ENCODE measurements at regions not wholly inside any gene's neighbourhood (a gene's known extent, or its start where the extent isn't known, plus 50 kb on each side); places are given as distances from the start of the nearest gene placed in this dataset.

- H3K9me3 ChIP-seq (ENCODE audit: insufficient read depth, low read length) = no peaks in the 10 kb centered on the region
- H3K4me2 ChIP-seq (ENCODE audit: low read depth, low read length, poor library complexity, severe bottlenecking) = no peak overlapping the region
- H2AFZ ChIP-seq (ENCODE audit: low read depth, low read length, severe bottlenecking) = no peak overlapping the region
- H3K36me3 ChIP-seq (ENCODE audit: low read length) = no peaks in the 10 kb centered on the region
- no peaks in the 10 kb centered on the region for H3K79me2 ChIP-seq (ENCODE audit: insufficient read depth, low read length)
- H3K27me3 ChIP-seq (ENCODE audit: low read length) = no peaks in the 10 kb centered on the region
- H3K27ac ChIP-seq (ENCODE audit: low read depth, low read length) = no peak overlapping the region
- H3K4me3 ChIP-seq (ENCODE audit: insufficient read depth, low read length, poor library complexity, severe bottlenecking) = no peak overlapping the region
- H3F3A ChIP-seq (ENCODE audit: insufficient read depth) = no peaks in the 10 kb centered on the region
- H3K9ac ChIP-seq (ENCODE audit: low read length) = no peak overlapping the region
- no peaks in the 10 kb centered on the region for H3K9me2 ChIP-seq (replicated peaks; ENCODE audit: insufficient read depth, low read length)
- no peaks in the 10 kb centered on the region for H4K20me1 ChIP-seq (ENCODE audit: low read depth, low read length)
- TF ChIP-seq CTCF (IDR thresholded peaks at IDR 0.05; ENCODE audit: insufficient read depth, low read length, poor library complexity, severe bottlenecking) (no peak), EZH2phosphoT487 (conservative IDR thresholded peaks at IDR 0.05; ENCODE audit: low read length) (no peak)
These were observed 317.2 kb downstream of the PDGFC start for GRCh38 chr4:156654410-156654809.

- no peak overlapping the region for H3K27ac ChIP-seq (ENCODE audit: low read depth, low read length)
These were observed 327.8 kb downstream of the PDGFC start for GRCh38 chr4:156643826-156644225.

GRCh38 chr4:156642161-156642560 is 329.4 kb downstream of the PDGFC start:
- Histone ChIP-seq H4K20me1 (ENCODE audit: low read depth, low read length) (no peaks in the 10 kb centered on the region), H3K4me2 (ENCODE audit: low read depth, low read length, poor library complexity, severe bottlenecking) (no peak overlapping the region)

More at GRCh38 chr4:156643826-156644225, 327.8 kb downstream of the PDGFC start:
- no peak for TF ChIP-seq CTCF (IDR thresholded peaks at IDR 0.05; ENCODE audit: insufficient read depth, low read length, poor library complexity, severe bottlenecking)
- no peak for TF ChIP-seq EZH2phosphoT487 (conservative IDR thresholded peaks at IDR 0.05; ENCODE audit: low read length)
- Histone ChIP-seq H3K9me2 (replicated peaks; ENCODE audit: insufficient read depth, low read length) (no peaks in the 10 kb centered on the region), H3F3A (ENCODE audit: insufficient read depth) (no peaks in the 10 kb centered on the region), H3K36me3 (ENCODE audit: low read length) (no peaks in the 10 kb centered on the region), H3K79me2 (ENCODE audit: insufficient read depth, low read length) (no peaks in the 10 kb centered on the region), H3K27me3 (ENCODE audit: low read length) (no peaks in the 10 kb centered on the region), H3K9me3 (ENCODE audit: insufficient read depth, low read length) (no peaks in the 10 kb centered on the region), H3K4me2 (ENCODE audit: low read depth, low read length, poor library complexity, severe bottlenecking) (no peak overlapping the region), H3K9ac (ENCODE audit: low read length) (no peak overlapping the region), H2AFZ (ENCODE audit: low read depth, low read length, severe bottlenecking) (no peak overlapping the region), H3K4me3 (ENCODE audit: insufficient read depth, low read length, poor library complexity, severe bottlenecking) (no peak overlapping the region), H4K20me1 (ENCODE audit: low read depth, low read length) (no peaks in the 10 kb centered on the region)

More at GRCh38 chr4:156642161-156642560, 329.4 kb downstream of the PDGFC start:
- Histone ChIP-seq H3K27me3 (ENCODE audit: low read length) (no peaks in the 10 kb centered on the region), H3K9me2 (replicated peaks; ENCODE audit: insufficient read depth, low read length) (no peaks in the 10 kb centered on the region), H3F3A (ENCODE audit: insufficient read depth) (no peaks in the 10 kb centered on the region), H3K79me2 (ENCODE audit: insufficient read depth, low read length) (no peaks in the 10 kb centered on the region), H3K36me3 (ENCODE audit: low read length) (no peaks in the 10 kb centered on the region), H3K27ac (ENCODE audit: low read depth, low read length) (no peak overlapping the region), H3K9ac (ENCODE audit: low read length) (no peak overlapping the region), H3K4me3 (ENCODE audit: insufficient read depth, low read length, poor library complexity, severe bottlenecking) (no peak overlapping the region), H2AFZ (ENCODE audit: low read depth, low read length, severe bottlenecking) (no peak overlapping the region), H3K9me3 (ENCODE audit: insufficient read depth, low read length) (no peaks in the 10 kb centered on the region)
- TF ChIP-seq CTCF (IDR thresholded peaks at IDR 0.05; ENCODE audit: insufficient read depth, low read length, poor library complexity, severe bottlenecking) (no peak), EZH2phosphoT487 (conservative IDR thresholded peaks at IDR 0.05; ENCODE audit: low read length) (no peak)
